ENCODE measurements at regions not wholly inside any gene's neighbourhood (a gene's known extent, or its start where the extent isn't known, plus 50 kb on each side); places are given as distances from the start of the nearest gene placed in this dataset.

- no peaks in the 10 kb centered on the region for H3K27me3 ChIP-seq
- no peak for DNase-seq
- no peaks in the 10 kb centered on the region for H3K4me1 ChIP-seq
- intact Hi-C loops (cut with DNase I) = no loop called here
- no peaks in the 10 kb centered on the region for H3K9me3 ChIP-seq
- no peak overlapping the region for H3K9ac ChIP-seq (ENCODE audit: low read depth in 2 of 2, low read length in 2 of 2)
- no peaks in the 10 kb centered on the region for H3K36me3 ChIP-seq
- no peak overlapping the region for H3K27ac ChIP-seq
- TF ChIP-seq, protein P1, sequence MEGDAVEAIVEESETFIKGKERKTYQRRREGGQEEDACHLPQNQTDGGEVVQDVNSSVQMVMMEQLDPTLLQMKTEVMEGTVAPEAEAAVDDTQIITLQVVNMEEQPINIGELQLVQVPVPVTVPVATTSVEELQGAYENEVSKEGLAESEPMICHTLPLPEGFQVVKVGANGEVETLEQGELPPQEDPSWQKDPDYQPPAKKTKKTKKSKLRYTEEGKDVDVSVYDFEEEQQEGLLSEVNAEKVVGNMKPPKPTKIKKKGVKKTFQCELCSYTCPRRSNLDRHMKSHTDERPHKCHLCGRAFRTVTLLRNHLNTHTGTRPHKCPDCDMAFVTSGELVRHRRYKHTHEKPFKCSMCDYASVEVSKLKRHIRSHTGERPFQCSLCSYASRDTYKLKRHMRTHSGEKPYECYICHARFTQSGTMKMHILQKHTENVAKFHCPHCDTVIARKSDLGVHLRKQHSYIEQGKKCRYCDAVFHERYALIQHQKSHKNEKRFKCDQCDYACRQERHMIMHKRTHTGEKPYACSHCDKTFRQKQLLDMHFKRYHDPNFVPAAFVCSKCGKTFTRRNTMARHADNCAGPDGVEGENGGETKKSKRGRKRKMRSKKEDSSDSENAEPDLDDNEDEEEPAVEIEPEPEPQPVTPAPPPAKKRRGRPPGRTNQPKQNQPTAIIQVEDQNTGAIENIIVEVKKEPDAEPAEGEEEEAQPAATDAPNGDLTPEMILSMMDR (IDR thresholded peaks at IDR 0.05) = no peak
- H3K4me3 ChIP-seq = no peak overlapping the region
Observed at GRCh38 chr10:113235508-113235907, 285.5 kb downstream of the TCF7L2 start.

- Histone ChIP-seq H3K4me3 (no peak overlapping the region), H3K9me3 (no peaks in the 10 kb centered on the region), H3K4me1 (no peaks in the 10 kb centered on the region), H3K9ac (ENCODE audit: low read depth in 2 of 2, low read length in 2 of 2) (no peak overlapping the region), H3K27me3 (no peaks in the 10 kb centered on the region), H3K27ac (no peak overlapping the region), H3K36me3 (no peaks in the 10 kb centered on the region)
- intact Hi-C loops (cut with DNase I) = no loop called here
- TF ChIP-seq, protein P1 (IDR thresholded peaks at IDR 0.05) = no peak
- DNase-seq = no peak
Observed at GRCh38 chr10:113236998-113237397, 287.0 kb downstream of the TCF7L2 start.

GRCh38 chr10:113239566-113240350, 289.7 kb downstream of the TCF7L2 start:
- no peak overlapping the region for H3K27ac ChIP-seq
- TF ChIP-seq, protein P1 (IDR thresholded peaks at IDR 0.05) = no peak
- H3K9me3 ChIP-seq = no peaks in the 10 kb centered on the region
- no peak for DNase-seq
- no peaks in the 10 kb centered on the region for H3K4me1 ChIP-seq
- no peaks in the 10 kb centered on the region for H3K36me3 ChIP-seq
- intact Hi-C loops (cut with DNase I) = no loop called here
- no peaks in the 10 kb centered on the region for H3K27me3 ChIP-seq
- no peak overlapping the region for H3K4me3 ChIP-seq
- H3K9ac ChIP-seq (ENCODE audit: low read depth in 2 of 2, low read length in 2 of 2) = no peak overlapping the region

- no peak overlapping the region for H3K27ac ChIP-seq
- H3K9me3 ChIP-seq = no peaks in the 10 kb centered on the region
- TF ChIP-seq, protein P1 (IDR thresholded peaks at IDR 0.05) = no peak
- H3K9ac ChIP-seq (ENCODE audit: low read depth in 2 of 2, low read length in 2 of 2) = no peak overlapping the region
- no peaks in the 10 kb centered on the region for H3K36me3 ChIP-seq
- no peaks in the 10 kb centered on the region for H3K27me3 ChIP-seq
- H3K4me3 ChIP-seq = no peak overlapping the region
- no peaks in the 10 kb centered on the region for H3K4me1 ChIP-seq
- intact Hi-C loops (cut with DNase I) = no loop called here
- DNase-seq = no peak
Observed at GRCh38 chr10:113240736-113241135, 290.7 kb downstream of the TCF7L2 start.

DNA sequence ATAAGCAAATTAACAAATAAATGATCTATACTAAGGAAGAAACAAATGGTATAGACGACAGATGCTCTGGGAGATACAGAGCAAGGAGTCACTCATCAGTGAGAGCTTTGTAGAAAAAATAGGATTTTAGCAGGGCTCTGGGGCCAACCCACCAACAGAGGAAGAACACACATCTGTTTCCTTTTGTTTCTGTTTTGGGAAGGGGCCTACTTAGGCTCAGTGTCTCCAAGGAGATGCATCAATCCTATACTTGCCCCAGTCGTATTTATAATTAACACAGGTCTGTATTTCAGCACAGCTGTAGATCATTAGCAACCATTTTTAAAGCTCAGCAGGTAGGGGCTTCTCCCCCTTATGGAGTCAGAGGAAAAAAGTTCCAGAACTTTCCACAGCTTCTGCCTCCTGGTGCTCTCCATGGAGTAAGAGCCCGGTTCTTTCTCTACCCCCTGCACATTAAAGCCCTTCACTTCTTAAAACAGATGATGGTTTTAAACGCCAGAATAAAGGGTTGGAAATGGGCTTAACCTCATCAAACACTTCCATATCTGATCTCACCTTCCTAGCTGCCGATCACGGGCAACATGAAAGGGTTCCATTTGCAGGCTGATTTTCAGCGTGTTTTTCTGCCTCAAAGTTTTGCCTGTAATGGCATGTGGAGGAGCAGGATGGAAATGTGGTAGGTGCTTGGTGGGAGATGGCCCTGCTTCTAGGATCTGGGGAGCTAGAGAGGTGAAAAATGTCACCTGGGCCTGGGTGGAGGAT, 291.7 kb downstream of the TCF7L2 start:
- no peak for DNase-seq
- intact Hi-C loops (cut with DNase I) = no loop called here
- no peaks in the 10 kb centered on the region for H3K36me3 ChIP-seq
- H3K9ac ChIP-seq (ENCODE audit: low read depth in 2 of 2, low read length in 2 of 2) = no peak overlapping the region
- no peaks in the 10 kb centered on the region for H3K4me1 ChIP-seq
- TF ChIP-seq, protein P1 (IDR thresholded peaks at IDR 0.05) = no peak
- H3K9me3 ChIP-seq = no peaks in the 10 kb centered on the region
- no peaks in the 10 kb centered on the region for H3K27me3 ChIP-seq
- H3K4me3 ChIP-seq = no peak overlapping the region
- no peak overlapping the region for H3K27ac ChIP-seq
